ENCODE measurements at regions not wholly inside any gene's neighbourhood (a gene's known extent, or its start where the extent isn't known, plus 50 kb on each side); places are given as distances from the start of the nearest gene placed in this dataset.
A peak's percentile ranks its signal among the peaks of the same experiment; 100 is the strongest.

- H3K4me2 ChIP-seq = no peak overlapping the region
- no peaks in the 10 kb centered on the region for H3F3A ChIP-seq (replicated peaks; ENCODE audit: low read depth)
- no peaks in the 10 kb centered on the region for H4K20me1 ChIP-seq (replicated peaks; ENCODE audit: insufficient read depth)
- H2AFZ ChIP-seq = peak overlapping the region; percentile 52; the same call in 1 of the 2 replicates
- peaks cover 3% of the 10 kb centered on the region; the same call in 2 of the 3 replicates for H3K4me1 Mint-ChIP-seq
- TF ChIP-seq ZNF462 (CRISPR knock-in tag; IDR thresholded peaks at IDR 0.05) (no peak), EZH2phosphoT487 (IDR thresholded peaks at IDR 0.05; ENCODE audit: unreplicated experiment) (no peak), JUNB (IDR thresholded peaks at IDR 0.05; ENCODE audit: unreplicated experiment) (no peak), NANOG (IDR thresholded peaks at IDR 0.05; ENCODE audit: borderline replicate concordance) (no peak)
- no peaks in the 10 kb centered on the region for H3K4me1 ChIP-seq (ENCODE audit: insufficient read depth)
- H3K36me3 ChIP-seq (ENCODE audit: insufficient read depth) = no peaks in the 10 kb centered on the region
- no peak overlapping the region for H3K27ac Mint-ChIP-seq
- H3K36me3 Mint-ChIP-seq (ENCODE audit: low read depth) = peaks cover 3% of the 10 kb centered on the region; the same call in 2 of the 3 replicates
- ATAC-seq = peak; percentile 67
- peaks cover 2% of the 10 kb centered on the region for H3K27me3 Mint-ChIP-seq (ENCODE audit: insufficient read depth, low read depth, poor library complexity)
- no peak overlapping the region for H3K4me3 ChIP-seq
- no peaks in the 10 kb centered on the region for H3K79me2 ChIP-seq (replicated peaks; ENCODE audit: insufficient read depth)
- no peak overlapping the region for H3K27ac ChIP-seq (ENCODE audit: low read depth)
- H3K4me3 Mint-ChIP-seq = no peak overlapping the region
- peaks cover 11% of the 10 kb centered on the region; the same call in 1 of the 2 replicates for H3K9me2 ChIP-seq (ENCODE audit: insufficient read depth)
- peaks cover 6% of the 10 kb centered on the region; the same call in 1 of the 3 replicates for H3K9me3 Mint-ChIP-seq
- H3K27me3 ChIP-seq (ENCODE audit: insufficient read depth) = no peaks in the 10 kb centered on the region
- no peak for DNase-seq (ENCODE audit: low spot score)
Observed at GRCh38 chr2:796141-796985, 119.2 kb upstream of the TMEM18 start.

Data from GM23338 (cell line).